ENCODE measurements at regions not wholly inside any gene's neighbourhood (a gene's known extent, or its start where the extent isn't known, plus 50 kb on each side); places are given as distances from the start of the nearest gene placed in this dataset.
"Not testable (repeated sequence)": the region's sequence is repeated elsewhere in the genome, so short reads cannot be mapped to it uniquely, and the experiment has no call there.

DNA sequence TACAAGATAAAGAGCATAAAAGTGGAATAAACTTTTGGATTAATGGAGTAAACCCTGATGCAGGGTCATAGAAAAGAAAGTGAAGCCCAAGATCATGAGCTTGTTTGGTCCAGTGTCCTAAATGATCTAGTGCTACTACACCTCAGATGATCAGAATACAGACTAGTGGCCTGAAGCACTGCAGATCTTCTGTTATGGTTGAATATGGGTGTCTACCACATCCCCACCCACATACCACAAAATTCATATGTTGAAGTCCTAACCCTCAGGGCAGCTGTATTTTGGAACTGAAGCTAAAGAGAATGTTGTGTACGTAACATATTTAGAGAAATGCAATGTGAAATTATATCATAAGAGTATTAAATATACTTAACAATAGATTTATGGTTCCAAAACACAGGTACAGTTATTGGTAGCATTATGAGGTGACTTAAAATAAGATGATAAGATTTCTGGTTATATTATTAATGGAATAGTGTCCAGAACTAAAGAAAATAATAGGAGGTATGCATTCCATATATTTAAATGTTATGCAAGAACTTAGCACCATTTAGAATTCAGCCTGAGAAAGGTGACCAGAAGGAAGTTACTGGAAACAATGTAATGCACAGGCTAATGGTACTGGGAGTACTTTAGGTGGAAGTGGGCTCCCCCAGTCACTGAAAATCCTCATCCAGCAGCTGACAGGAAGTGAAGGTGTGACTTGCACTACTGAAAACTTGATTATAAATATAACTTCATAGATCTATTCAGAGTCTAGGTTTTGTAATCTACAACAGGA lies 1155.1 kb downstream of the TAF11L14 start:
- DNase-seq (ENCODE audit: low read depth), result no peak

GRCh38 chr5:18792145-18792544 lies 1157.9 kb downstream of the TAF11L14 start:
- no peak for DNase-seq (ENCODE audit: low read depth)

GRCh38 chr5:18797222-18797621 lies 1163.0 kb downstream of the TAF11L14 start:
- DNase-seq (ENCODE audit: low read depth), result no peak

DNA sequence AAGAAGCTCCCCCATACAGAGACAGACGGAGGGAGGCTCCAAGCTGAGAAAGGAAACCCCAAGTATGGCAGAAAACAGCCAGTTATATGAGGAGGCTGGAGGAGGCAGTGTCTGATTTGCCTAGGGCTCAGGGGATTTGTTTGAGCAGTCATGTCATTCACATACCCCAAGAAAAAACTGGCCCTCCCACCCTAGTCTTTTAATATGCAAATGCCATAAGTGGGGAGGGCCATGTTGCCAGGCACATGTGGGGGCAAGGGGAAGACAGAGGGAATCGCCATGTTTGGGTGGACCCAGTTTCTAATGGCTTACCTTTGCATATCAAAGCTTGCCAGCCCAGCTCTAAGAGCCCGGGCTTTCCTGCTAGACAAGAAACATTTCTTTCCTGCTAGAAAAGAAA lies 1163.8 kb downstream of the TAF11L14 start:
- no peak for DNase-seq (ENCODE audit: low read depth)

DNA sequence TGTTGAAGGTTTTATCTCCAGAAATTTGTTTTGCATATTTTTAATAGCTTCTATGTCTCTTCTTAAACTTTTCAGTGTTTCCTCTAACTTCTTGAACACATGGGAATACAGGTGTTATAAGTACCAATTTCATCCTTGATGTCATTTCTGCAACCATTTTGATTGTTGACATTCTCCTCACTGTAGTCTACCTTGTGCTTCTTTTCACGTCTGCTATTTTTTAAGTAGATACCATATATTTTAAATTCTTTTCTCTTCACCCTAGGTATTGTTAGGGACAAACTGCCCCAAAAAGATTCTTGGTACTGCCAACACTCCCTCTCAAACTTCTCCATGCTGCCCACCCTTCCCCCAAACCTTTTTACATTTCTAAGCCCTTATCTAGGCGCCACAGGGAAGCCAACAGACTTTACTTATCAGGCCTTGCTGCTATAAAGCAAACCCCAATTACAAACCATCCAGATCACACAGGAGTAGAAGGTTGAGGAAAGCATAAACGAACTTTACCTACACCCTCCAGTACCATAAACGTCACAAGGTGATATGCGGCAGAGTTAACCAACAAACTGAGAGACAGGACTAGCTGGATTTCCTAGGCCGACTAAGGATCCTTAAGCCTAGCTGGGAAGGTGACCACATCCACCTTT lies 1165.3 kb downstream of the TAF11L14 start:
- no peak for DNase-seq (ENCODE audit: low read depth)

- no peak for DNase-seq (ENCODE audit: low read depth)
Observed at GRCh38 chr5:18800293-18801025, 1166.2 kb downstream of the TAF11L14 start.

DNA sequence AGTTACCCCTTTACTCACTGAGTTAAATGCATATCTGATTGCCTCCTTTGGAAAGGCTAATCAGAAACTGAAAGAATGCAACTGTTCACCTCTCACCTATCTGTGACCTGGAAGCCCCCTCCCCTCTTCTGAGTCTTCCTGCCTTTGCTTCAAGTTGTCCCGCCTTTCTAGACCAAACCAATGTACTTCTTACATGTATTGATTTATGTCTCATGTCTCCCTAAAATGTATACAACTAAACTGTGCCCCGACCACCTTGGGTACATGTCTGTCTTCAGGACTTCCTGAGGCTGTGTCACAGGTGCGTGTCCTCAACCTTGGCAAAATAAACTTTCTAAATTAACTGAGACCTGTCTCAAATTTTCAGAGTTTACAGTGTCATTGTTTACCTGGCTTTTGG lies 1167.2 kb downstream of the TAF11L14 start:
- not testable (repeated sequence) for DNase-seq (ENCODE audit: low read depth)

DNA sequence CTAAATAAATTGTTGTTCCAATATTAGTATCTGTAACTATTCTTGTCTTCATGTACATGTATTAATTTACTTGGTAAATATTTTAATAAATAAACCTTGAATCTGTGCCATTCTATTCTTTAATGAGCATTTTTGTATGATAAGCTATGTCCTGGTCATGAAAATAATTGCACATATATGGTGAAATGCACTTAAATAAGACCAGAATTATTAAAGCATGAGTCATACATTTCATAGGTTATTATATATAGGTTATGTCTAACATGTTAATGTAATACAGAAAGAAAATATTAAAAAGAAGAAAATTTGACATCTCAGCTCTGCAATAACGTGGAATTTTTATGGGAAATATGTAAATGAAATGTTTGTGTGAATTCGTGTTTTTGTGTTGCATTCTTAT lies 1168.1 kb downstream of the TAF11L14 start:
- no peak for DNase-seq (ENCODE audit: low read depth)

DNA sequence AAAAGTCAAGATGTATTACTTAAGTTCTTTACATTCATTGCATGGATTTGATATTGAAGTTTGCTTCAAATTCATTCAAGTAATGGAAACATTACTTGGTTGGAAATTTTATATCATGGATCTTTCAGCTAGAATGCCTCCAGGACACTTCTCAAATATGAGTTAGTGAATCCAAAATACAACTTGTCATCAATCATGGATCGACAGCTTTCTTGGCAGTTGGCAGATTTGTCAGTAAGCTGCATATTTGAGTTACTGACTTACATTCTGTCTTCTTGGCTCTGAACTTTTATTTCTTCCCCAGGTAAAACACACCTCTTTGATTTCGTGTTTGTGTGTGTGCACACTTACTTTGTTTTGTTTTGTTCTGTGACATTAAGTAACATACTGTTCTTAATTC lies 1171.1 kb downstream of the TAF11L14 start:
- no peak for DNase-seq (ENCODE audit: low read depth)

GRCh38 chr5:18807256-18808149 lies 1173.2 kb downstream of the TAF11L14 start:
- no peak for DNase-seq (ENCODE audit: low read depth)

GRCh38 chr5:18811661-18812060 lies 1176.3 kb downstream of the CDH18 start:
- DNase-seq (ENCODE audit: low read depth), result no peak

DNA sequence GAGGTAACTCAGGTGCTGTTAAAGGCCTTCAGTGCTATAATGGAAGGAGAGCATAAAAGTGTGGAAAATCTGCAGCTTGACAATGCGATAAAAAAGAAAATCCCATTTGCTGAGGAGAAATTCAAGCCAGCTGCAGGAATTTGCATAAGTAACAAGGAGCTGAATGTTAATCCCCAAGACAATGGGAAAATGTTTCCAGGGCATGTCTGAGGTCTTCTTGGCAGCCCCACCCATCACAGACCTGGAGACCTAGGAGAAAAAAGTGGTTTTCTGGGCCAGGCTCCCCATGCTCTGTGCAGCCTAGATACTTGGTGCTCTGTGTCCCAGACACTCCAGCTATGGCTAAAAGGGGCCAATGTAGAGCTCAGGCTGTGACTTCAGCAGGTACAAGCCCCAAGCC lies 1159.6 kb downstream of the CDH18 start:
- DNase-seq (ENCODE audit: low read depth), result no peak

GRCh38 chr5:18829539-18829938 lies 1158.5 kb downstream of the CDH18 start:
- DNase-seq (ENCODE audit: low read depth), result no peak

DNA sequence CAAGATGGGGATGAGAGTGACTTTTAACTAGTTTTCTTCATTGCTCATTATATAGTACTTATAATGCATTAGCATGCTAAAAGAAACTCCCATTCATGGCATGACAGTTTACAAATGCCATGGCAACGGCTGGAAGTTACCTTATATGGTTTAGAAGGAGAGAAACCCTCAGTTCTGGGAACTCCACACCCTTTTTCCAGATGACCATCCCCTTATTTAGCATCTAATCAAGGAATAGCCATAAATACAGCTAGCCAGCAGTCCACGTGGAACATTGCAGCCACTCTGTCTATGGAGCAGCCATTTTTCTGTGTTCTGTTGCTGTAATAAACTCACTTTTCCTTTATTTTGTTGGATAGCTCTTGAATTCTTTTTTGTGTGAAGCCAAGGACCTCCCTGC lies 1137.8 kb downstream of the CDH18 start:
- no peak for DNase-seq (ENCODE audit: low read depth)

DNA sequence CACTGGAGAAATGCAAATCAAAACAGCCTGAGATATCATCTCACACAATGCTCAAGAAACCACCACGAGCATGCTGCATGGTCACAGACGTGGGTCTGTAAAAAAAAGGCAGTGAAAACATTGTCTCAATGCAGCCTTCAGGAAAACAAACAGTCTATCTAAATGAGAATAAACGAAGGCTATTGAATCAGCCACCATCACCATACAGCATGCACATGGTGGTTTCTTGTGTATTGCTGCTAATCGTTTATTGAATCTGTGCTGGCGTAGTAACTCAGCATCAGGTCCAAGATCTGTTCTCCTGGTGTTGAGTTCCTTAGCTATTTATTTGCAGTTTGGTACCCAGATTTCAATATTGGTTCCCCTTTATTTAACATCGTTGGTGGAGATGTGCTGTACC lies 1115.0 kb downstream of the CDH18 start:
- DNase-seq (ENCODE audit: low read depth), result no peak

- DNase-seq (ENCODE audit: low read depth), result no peak
Observed at GRCh38 chr5:18876565-18876964, 1111.4 kb downstream of the CDH18 start.

DNA sequence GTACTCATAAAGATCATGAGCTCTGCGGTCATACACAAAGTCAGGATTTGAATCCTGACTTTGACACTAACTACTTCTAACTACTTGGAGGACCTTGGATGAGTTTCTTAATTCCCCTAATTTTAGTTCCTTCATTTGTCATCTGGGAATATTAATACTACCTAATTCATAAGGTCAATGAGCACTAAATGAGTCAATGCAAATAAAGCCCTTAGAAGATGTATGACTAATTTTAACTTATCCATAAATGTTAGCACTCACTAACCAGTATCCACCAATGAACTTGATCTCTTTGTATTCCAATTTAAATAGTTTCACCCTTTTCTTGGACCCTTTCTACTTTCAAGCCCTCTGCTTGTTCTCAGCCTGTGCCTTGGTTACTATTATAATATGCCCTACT lies 1106.4 kb downstream of the CDH18 start:
- DNase-seq (ENCODE audit: low read depth), result no peak

GRCh38 chr5:18882154-18882553 lies 1105.8 kb downstream of the CDH18 start:
- DNase-seq (ENCODE audit: low read depth), result no peak

DNA sequence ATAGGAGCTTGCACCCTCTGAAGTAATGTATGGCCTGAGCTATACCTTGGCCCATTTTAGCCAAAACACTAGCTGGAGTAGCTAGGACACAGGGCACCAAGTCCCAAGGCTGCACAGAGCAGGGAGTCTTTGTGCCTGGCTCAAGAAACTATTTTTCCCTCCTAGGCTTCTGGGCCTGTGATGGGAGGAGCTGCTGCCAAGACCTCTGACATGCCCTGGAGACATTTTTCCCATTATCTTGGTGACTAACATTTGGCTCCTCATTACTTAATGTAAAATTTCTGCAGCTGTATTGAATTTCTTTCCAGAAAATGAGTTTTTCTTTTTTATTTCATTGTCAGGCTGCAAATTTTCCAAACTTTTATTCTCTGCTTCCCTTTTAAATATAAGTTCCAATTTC lies 1099.2 kb downstream of the CDH18 start:
- no peak for DNase-seq (ENCODE audit: low read depth)

- DNase-seq (ENCODE audit: low read depth), result no peak
Observed at GRCh38 chr5:18900644-18901043, 1087.4 kb downstream of the CDH18 start.

DNA sequence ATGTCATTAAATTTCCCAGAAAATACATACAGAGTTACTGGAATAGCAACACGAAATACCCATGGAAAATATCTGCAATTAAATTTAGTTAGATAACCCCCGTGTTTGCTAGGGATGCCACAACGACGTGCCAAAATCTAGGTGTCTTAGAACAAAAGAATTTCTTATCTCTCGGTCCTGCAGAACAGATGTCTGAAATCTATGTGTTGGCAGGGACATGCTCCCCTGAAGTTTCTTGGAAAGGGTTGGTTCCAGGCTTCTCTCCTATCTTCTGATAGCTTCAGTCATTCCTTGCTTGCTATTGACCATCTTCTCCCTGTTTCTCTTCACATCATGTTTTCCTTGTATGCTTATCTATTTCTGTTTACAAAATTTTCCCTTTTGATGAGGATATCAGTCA lies 1067.0 kb downstream of the CDH18 start:
- no peak for DNase-seq (ENCODE audit: low read depth)

- no peak for DNase-seq (ENCODE audit: low read depth)
Observed at GRCh38 chr5:18932081-18932480, 1055.9 kb downstream of the CDH18 start.
